RWPE1 (cell line): ENCODE measurements at regions not wholly inside any gene's neighbourhood (a gene's known extent, or its start where the extent isn't known, plus 50 kb on each side); places are given as distances from the start of the nearest gene placed in this dataset.

Source experiments
- CTCF ChIA-PET: fragments of 350-600 bp; sonication (Branson Sonifier 250); formaldehyde crosslinking; extraction: SDS; loops from one replicate; lab custom pipeline; 2021; lab: Yijun Ruan, JAX
- POLR2A ChIA-PET: fragments of 400-600 bp; formaldehyde crosslinking; extraction: SDS; loops from one replicate; lab custom pipeline; 2020; ENCODE audit warnings: antibody characterized with exemption; ENCODE audit not compliant: low non-redundant PET; lab: Yijun Ruan, JAX
- DNase-seq: peaks from one replicate; pipeline ENCODE4 v3.0.0; 2012; ENCODE audit warnings: low spot score
- H3K27ac ChIP-seq: fragments of 450-650 bp; 2 replicates; pipeline ENCODE4 v1.5.1; 2017
- CTCF ChIP-seq: fragments of 450-650 bp; conservative IDR thresholded peaks from 2 replicates; pipeline ENCODE4 v1.5.1; 2017; ENCODE audit warnings: low read depth, mild to moderate bottlenecking

- no peak overlapping the region for H3K27ac ChIP-seq
- TF ChIP-seq CTCF = no peak
- ChIA-PET POLR2A (no interaction called here), CTCF (no interaction called here)
- no peak for DNase-seq
Observed at GRCh38 chrX:10795721-10796120, 175.3 kb upstream of the MID1 start.

DNA sequence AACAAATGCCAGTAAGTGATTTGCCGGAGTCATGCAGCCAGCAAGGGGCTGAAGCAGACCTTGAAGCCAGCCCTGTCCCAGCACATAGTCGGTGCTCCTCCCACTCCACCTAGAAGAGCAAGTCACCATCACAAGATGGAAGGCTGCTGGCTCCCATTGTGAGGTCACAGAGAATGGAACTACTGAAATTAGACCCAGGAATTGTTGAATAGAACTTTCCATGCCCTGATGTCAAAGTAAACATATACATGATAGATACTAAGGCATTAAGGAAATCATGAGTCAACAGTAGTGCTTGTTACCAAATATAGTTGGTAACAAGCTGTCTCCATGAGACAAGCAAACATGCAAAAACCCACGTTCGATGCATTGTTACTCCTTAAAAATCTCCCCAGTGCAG is 177.1 kb upstream of the MID1 start:
- TF ChIP-seq CTCF = no peak

GRCh38 chrX:10798041-10798440 is 177.7 kb upstream of the MID1 start:
- POLR2A ChIA-PET = no interaction called here
- no peak for TF ChIP-seq CTCF
- CTCF ChIA-PET = interaction anchor here (0.6 kb wide), 1 partner anchor 101 kb away, joined by 4 read pairs; no protein-coding TSS in a partner anchor

More for the DNA sequence above, 177.1 kb upstream of the MID1 start:
- no peak overlapping the region for H3K27ac ChIP-seq
- ChIA-PET POLR2A (no interaction called here), CTCF (no interaction called here)
- no peak for DNase-seq

GRCh38 chrX:10800796-10801195 is 180.4 kb upstream of the MID1 start:
- no peak for DNase-seq
- ChIA-PET POLR2A (no interaction called here), CTCF (interaction anchor here (0.6 kb wide), 1 partner anchor 1035 kb away, joined by 3 read pairs; no protein-coding TSS in a partner anchor)

More at GRCh38 chrX:10798041-10798440, 177.7 kb upstream of the MID1 start:
- no peak overlapping the region for H3K27ac ChIP-seq
- no peak for DNase-seq

GRCh38 chrX:10811111-10811510 is 190.7 kb upstream of the MID1 start:
- POLR2A ChIA-PET = no interaction called here
- CTCF ChIA-PET = no interaction called here
- no peak for DNase-seq
- no peak overlapping the region for H3K27ac ChIP-seq
- no peak for TF ChIP-seq CTCF

More at GRCh38 chrX:10800796-10801195, 180.4 kb upstream of the MID1 start:
- no peak overlapping the region for H3K27ac ChIP-seq
- TF ChIP-seq CTCF = no peak

- no peak overlapping the region for H3K27ac ChIP-seq
- no peak for TF ChIP-seq CTCF
- CTCF ChIA-PET = no interaction called here
- POLR2A ChIA-PET = no interaction called here
- DNase-seq = no peak
Observed at GRCh38 chrX:10813761-10814160, 193.4 kb upstream of the MID1 start.
